Naive B cell (primary cell): ENCODE measurements at regions not wholly inside any gene's neighbourhood (a gene's known extent, or its start where the extent isn't known, plus 50 kb on each side); places are given as distances from the start of the nearest gene placed in this dataset.

Experiments
- ATAC-seq, 2 donors: fragments of 150-1000 bp; cut with Tn5 transposase; 2 replicates each; pipeline ENCODE4 v1.10.0; 2021; ENCODE audit warnings: low read depth in 2 of 2, mild to moderate bottlenecking in 2 of 2, moderate library complexity in 2 of 2
- DNase-seq: peaks from one replicate; pipeline ENCODE4 v3.0.0; 2022
- H3K27ac Mint-ChIP-seq, 6 donors: one replicate each; pipeline ENCODE4 v1.8.0; 2020 to 2022; ENCODE audit warnings: mild to moderate bottlenecking in 6 of 6, mixed read lengths in 6 of 6, moderate library complexity in 5 of 6, inconsistent platforms in 2 of 6
- H3K27me3 Mint-ChIP-seq, 3 donors: one replicate each; pipeline ENCODE4 v1.8.0; 2021 to 2022; ENCODE audit warnings: mixed read lengths in 3 of 3, mild to moderate bottlenecking in 1 of 3
- H3K36me3 Mint-ChIP-seq, 2 donors: one replicate each; pipeline ENCODE4 v1.8.0; 2020 to 2022; ENCODE audit warnings: mixed read lengths in 2 of 2, inconsistent platforms in 1 of 2, mild to moderate bottlenecking in 1 of 2
- H3K4me1 Mint-ChIP-seq, 3 donors: one replicate each; pipeline ENCODE4 v1.8.0; 2020 to 2022; ENCODE audit warnings: mixed read lengths in 3 of 3, inconsistent platforms in 1 of 3, mild to moderate bottlenecking in 1 of 3, moderate library complexity in 1 of 3
- H3K4me3 Mint-ChIP-seq, 8 donors: one replicate each; pipeline ENCODE4 v1.8.0; 2020 to 2022; ENCODE audit warnings: mild to moderate bottlenecking in 8 of 8, mixed read lengths in 8 of 8, moderate library complexity in 8 of 8, inconsistent platforms in 2 of 8
- H3K9me3 Mint-ChIP-seq, 7 donors: one replicate each; pipeline ENCODE4 v1.8.0; 2020 to 2022; ENCODE audit warnings: mixed read lengths in 7 of 7, mild to moderate bottlenecking in 5 of 7, inconsistent platforms in 2 of 7, moderate library complexity in 1 of 7

GRCh38 chr17:79534851-79535727 lies 75.8 kb downstream of the RBFOX3 start:
- Mint-ChIP-seq H3K36me3 (no peaks in the 10 kb centered on the region), H3K9me3 (no peaks in the 10 kb centered on the region), H3K27me3 (peaks cover 9 to 38% (median 18%) of the 10 kb centered on the region in 3 donors), H3K4me3 (no peak overlapping the region), H3K27ac (peak overlapping the region in 1 of 6 donors; percentile 44), H3K4me1 (no peaks in the 10 kb centered on the region)
- DNase-seq (no peak), ATAC-seq (no peak)

- no peak for ATAC-seq
- Mint-ChIP-seq H3K4me1 (no peaks in the 10 kb centered on the region), H3K9me3 (no peaks in the 10 kb centered on the region), H3K27ac (no peak overlapping the region), H3K36me3 (no peaks in the 10 kb centered on the region), H3K27me3 (peaks cover 10 to 48% (median 28%) of the 10 kb centered on the region in 3 donors), H3K4me3 (no peak overlapping the region)
- DNase-seq, result no peak
These were observed 76.7 kb downstream of the RBFOX3 start for GRCh38 chr17:79534111-79534510.

- Mint-ChIP-seq H3K27ac (no peak overlapping the region), H3K9me3 (no peaks in the 10 kb centered on the region), H3K27me3 (peaks cover 15 to 54% (median 35%) of the 10 kb centered on the region in 3 donors), H3K4me1 (no peaks in the 10 kb centered on the region), H3K36me3 (no peaks in the 10 kb centered on the region), H3K4me3 (no peak overlapping the region)
- DNase-seq, result no peak
- no peak for ATAC-seq
These were observed 77.7 kb downstream of the RBFOX3 start for GRCh38 chr17:79533116-79533515.

- Mint-ChIP-seq H3K4me1 (no peaks in the 10 kb centered on the region), H3K27ac (no peak overlapping the region), H3K36me3 (no peaks in the 10 kb centered on the region), H3K4me3 (no peak overlapping the region), H3K27me3 (peaks cover 16 to 51% (median 36%) of the 10 kb centered on the region in 3 donors), H3K9me3 (no peaks in the 10 kb centered on the region)
- DNase-seq (no peak), ATAC-seq (no peak)
These were observed 78.6 kb downstream of the RBFOX3 start for GRCh38 chr17:79532107-79532790.

- ATAC-seq (no peak), DNase-seq (no peak)
- Mint-ChIP-seq H3K4me1 (no peaks in the 10 kb centered on the region), H3K36me3 (no peaks in the 10 kb centered on the region), H3K27ac (no peak overlapping the region), H3K4me3 (no peak overlapping the region), H3K27me3 (peaks cover 16 to 53% (median 37%) of the 10 kb centered on the region in 3 donors), H3K9me3 (no peaks in the 10 kb centered on the region)
These were observed 79.4 kb downstream of the RBFOX3 start for GRCh38 chr17:79531191-79532095.

- H3K36me3 Mint-ChIP-seq, result no peaks in the 10 kb centered on the region
- H3K4me1 Mint-ChIP-seq, result no peaks in the 10 kb centered on the region
- no peak overlapping the region for H3K27ac Mint-ChIP-seq
- H3K4me3 Mint-ChIP-seq, result no peak overlapping the region
- ATAC-seq (no peak), DNase-seq (no peak)
- peaks cover 16 to 53% (median 41%) of the 10 kb centered on the region in 3 donors for H3K27me3 Mint-ChIP-seq
- H3K9me3 Mint-ChIP-seq, result no peaks in the 10 kb centered on the region
These were observed 80.3 kb downstream of the RBFOX3 start for GRCh38 chr17:79530361-79531105.

GRCh38 chr17:79529661-79530081 lies 81.2 kb downstream of the RBFOX3 start:
- H3K36me3 Mint-ChIP-seq, result no peaks in the 10 kb centered on the region
- no peaks in the 10 kb centered on the region for H3K4me1 Mint-ChIP-seq
- DNase-seq (no peak), ATAC-seq (no peak)
- H3K27ac Mint-ChIP-seq, result peak overlapping the region in 1 of 6 donors; percentile 44
- no peaks in the 10 kb centered on the region for H3K9me3 Mint-ChIP-seq
- no peak overlapping the region for H3K4me3 Mint-ChIP-seq
- H3K27me3 Mint-ChIP-seq, result peaks cover 16 to 44% (median 41%) of the 10 kb centered on the region in 3 donors

- Mint-ChIP-seq H3K4me3 (peak overlapping the region in 1 of 8 donors; percentile 39), H3K36me3 (no peaks in the 10 kb centered on the region), H3K4me1 (no peaks in the 10 kb centered on the region), H3K9me3 (no peaks in the 10 kb centered on the region), H3K27me3 (peaks cover 20 to 44% (median 41%) of the 10 kb centered on the region in 3 donors), H3K27ac (no peak overlapping the region)
- no peak for ATAC-seq
- DNase-seq, result no peak
These were observed 82.2 kb downstream of the RBFOX3 start for GRCh38 chr17:79528592-79529125.

- H3K9me3 Mint-ChIP-seq, result no peaks in the 10 kb centered on the region
- H3K27ac Mint-ChIP-seq, result no peak overlapping the region
- peaks cover 21 to 40% (median 36%) of the 10 kb centered on the region in 3 donors for H3K27me3 Mint-ChIP-seq
- H3K4me1 Mint-ChIP-seq, result no peaks in the 10 kb centered on the region
- ATAC-seq (no peak), DNase-seq (no peak)
- no peaks in the 10 kb centered on the region for H3K36me3 Mint-ChIP-seq
- no peak overlapping the region for H3K4me3 Mint-ChIP-seq
These were observed 83.5 kb downstream of the RBFOX3 start for GRCh38 chr17:79527306-79527705.

GRCh38 chr17:79525793-79526677 lies 84.8 kb downstream of the RBFOX3 start:
- ATAC-seq, result no peak
- Mint-ChIP-seq H3K27me3 (peaks cover 21 to 35% (median 32%) of the 10 kb centered on the region in 3 donors), H3K36me3 (no peaks in the 10 kb centered on the region), H3K9me3 (no peaks in the 10 kb centered on the region), H3K27ac (no peak overlapping the region), H3K4me3 (no peak overlapping the region), H3K4me1 (no peaks in the 10 kb centered on the region)
- DNase-seq, result no peak

- ATAC-seq (no peak), DNase-seq (no peak)
- Mint-ChIP-seq H3K27ac (no peak overlapping the region), H3K4me3 (no peak overlapping the region), H3K9me3 (no peaks in the 10 kb centered on the region), H3K4me1 (no peaks in the 10 kb centered on the region), H3K27me3 (peaks cover 20 to 26% (median 21%) of the 10 kb centered on the region in 3 donors), H3K36me3 (no peaks in the 10 kb centered on the region)
These were observed 86.4 kb downstream of the RBFOX3 start for GRCh38 chr17:79524213-79525187.
